NCI-H146 treated with DMSO at 0.1 percent for 48 hours (cell line): ENCODE measurements at regions not wholly inside any gene's neighbourhood (a gene's known extent, or its start where the extent isn't known, plus 50 kb on each side); places are given as distances from the start of the nearest gene placed in this dataset.
A peak's percentile ranks its signal among the peaks of the same experiment; 100 is the strongest.

ENCODE experiments used
- DNase-seq: peaks from one replicate; lab custom pipeline; 2025; ENCODE audit not compliant: unreplicated experiment; lab: John Stamatoyannopoulos, UW

GRCh38 chr13:33690354-33690753, 127.6 kb upstream of the RFC3 start:
- no peak for DNase-seq

GRCh38 chr13:33691980-33692379, 126.0 kb upstream of the RFC3 start:
- no peak for DNase-seq

- no peak for DNase-seq
Observed at GRCh38 chr13:33692531-33692930, 125.4 kb upstream of the RFC3 start.

GRCh38 chr13:33694546-33694945, 123.4 kb upstream of the RFC3 start:
- DNase-seq: no peak

GRCh38 chr13:33696530-33696929, 121.4 kb upstream of the RFC3 start:
- no peak for DNase-seq

- DNase-seq: no peak
Observed at GRCh38 chr13:33697926-33698325, 120.0 kb upstream of the RFC3 start.

GRCh38 chr13:33707449-33707848, 110.5 kb upstream of the RFC3 start:
- no peak for DNase-seq

- no peak for DNase-seq
Observed at GRCh38 chr13:33710924-33711323, 107.0 kb upstream of the RFC3 start.

- no peak for DNase-seq
Observed at GRCh38 chr13:33711436-33711835, 106.5 kb upstream of the RFC3 start.

GRCh38 chr13:33717775-33718174, 100.2 kb upstream of the RFC3 start:
- no peak for DNase-seq

GRCh38 chr13:33721724-33722123, 96.2 kb upstream of the RFC3 start:
- DNase-seq: no peak

- DNase-seq: peak; percentile 12
Observed at GRCh38 chr13:33722216-33722915, 95.6 kb upstream of the RFC3 start.

- DNase-seq: no peak
Observed at GRCh38 chr13:33723365-33723764, 94.6 kb upstream of the RFC3 start.

GRCh38 chr13:33723772-33724435, 94.0 kb upstream of the RFC3 start:
- peak; percentile 86 for DNase-seq

- no peak for DNase-seq
Observed at GRCh38 chr13:33725340-33725739, 92.6 kb upstream of the RFC3 start.

- DNase-seq: no peak
Observed at GRCh38 chr13:33727297-33728083, 90.5 kb upstream of the RFC3 start.

- no peak for DNase-seq
Observed at GRCh38 chr13:33728271-33729037, 89.5 kb upstream of the RFC3 start.

GRCh38 chr13:33730147-33730546, 87.8 kb upstream of the RFC3 start:
- DNase-seq: no peak

GRCh38 chr13:33730619-33731018, 87.3 kb upstream of the RFC3 start:
- no peak for DNase-seq

- DNase-seq: no peak
Observed at GRCh38 chr13:33735276-33735675, 82.7 kb upstream of the RFC3 start.

GRCh38 chr13:33739254-33739653, 78.7 kb upstream of the RFC3 start:
- no peak for DNase-seq
